GM23338 (cell line): ENCODE measurements at regions not wholly inside any gene's neighbourhood (a gene's known extent, or its start where the extent isn't known, plus 50 kb on each side); places are given as distances from the start of the nearest gene placed in this dataset.
A peak's percentile ranks its signal among the peaks of the same experiment; 100 is the strongest.

Experiments used
- ATAC-seq: fragments of 200-7000 bp; cut with Tn5 transposase; 3 replicates; pipeline ENCODE4 v1.9.1; 2020
- DNase-seq: peaks from one replicate; pipeline ENCODE4 v3.0.0-alpha.2; 2015; ENCODE audit warnings: low spot score
- H2AFZ ChIP-seq: fragments of 200-600 bp; sonication (generic); 2 replicates; pipeline ENCODE4 v1.8.0; 2016; ENCODE audit warnings: antibody characterized with exemption, mild to moderate bottlenecking, moderate library complexity
- H3F3A ChIP-seq: fragments of 200-600 bp; sonication (generic); replicated peaks from 2 replicates; pipeline ENCODE4 v1.8.0; 2017; ENCODE audit warnings: antibody characterized with exemption, mixed run types, low read depth
- H3K27ac ChIP-seq: fragments of 200-600 bp; sonication (generic); 2 replicates; pipeline ENCODE4 v1.6.1; 2016; ENCODE audit warnings: low read depth
- H3K27me3 ChIP-seq: fragments of 200-600 bp; sonication (generic); 2 replicates; pipeline ENCODE4 v1.8.0; 2016; ENCODE audit warnings: mild to moderate bottlenecking, mixed run types, moderate library complexity; ENCODE audit not compliant: insufficient read depth
- H3K36me3 ChIP-seq: fragments of 200-600 bp; sonication (generic); 2 replicates; pipeline ENCODE4 v1.8.0; 2016; ENCODE audit warnings: mild to moderate bottlenecking; ENCODE audit not compliant: insufficient read depth
- H3K4me1 ChIP-seq: fragments of 200-600 bp; sonication (generic); 2 replicates; pipeline ENCODE4 v1.8.0; 2016; ENCODE audit warnings: mild to moderate bottlenecking, moderate library complexity; ENCODE audit not compliant: insufficient read depth
- H3K4me2 ChIP-seq: fragments of 200-600 bp; sonication (generic); 2 replicates; pipeline ENCODE4 v1.7.1; 2017; ENCODE audit warnings: mixed run types
- H3K4me3 ChIP-seq: fragments of 200-600 bp; sonication (generic); 2 replicates; pipeline ENCODE4 v1.6.1; 2016; ENCODE audit warnings: mixed run types
- H3K79me2 ChIP-seq: fragments of 200-600 bp; sonication (generic); replicated peaks from 2 replicates; pipeline ENCODE4 v1.8.0; 2017; ENCODE audit warnings: mild to moderate bottlenecking; ENCODE audit not compliant: insufficient read depth
- H3K9me2 ChIP-seq: fragments of 200-600 bp; sonication (generic); 2 replicates; pipeline ENCODE4 v1.8.0; 2017; ENCODE audit not compliant: insufficient read depth
- H4K20me1 ChIP-seq: fragments of 200-600 bp; sonication (generic); replicated peaks from 2 replicates; pipeline ENCODE4 v1.8.0; 2017; ENCODE audit warnings: mild to moderate bottlenecking; ENCODE audit not compliant: insufficient read depth
- H3K27ac Mint-ChIP-seq: 2 replicates; pipeline ENCODE4 v1.8.0; 2020; ENCODE audit warnings: inconsistent platforms, mild to moderate bottlenecking, moderate library complexity, mixed read lengths
- H3K27me3 Mint-ChIP-seq: 3 replicates; pipeline ENCODE4 v1.8.0; 2022; ENCODE audit warnings: low read depth, mild to moderate bottlenecking, moderate library complexity, mixed read lengths, inconsistent platforms; ENCODE audit not compliant: insufficient read depth, poor library complexity
- H3K36me3 Mint-ChIP-seq: 3 replicates; pipeline ENCODE4 v1.8.0; 2021; ENCODE audit warnings: low read depth, mild to moderate bottlenecking, inconsistent platforms, moderate library complexity, mixed read lengths
- H3K4me1 Mint-ChIP-seq: 3 replicates; pipeline ENCODE4 v1.8.0; 2020; ENCODE audit warnings: mild to moderate bottlenecking, inconsistent platforms, mixed read lengths
- H3K4me3 Mint-ChIP-seq: 3 replicates; pipeline ENCODE4 v1.8.0; 2021; ENCODE audit warnings: moderate library complexity, mild to moderate bottlenecking, inconsistent platforms, mixed read lengths
- H3K9me3 Mint-ChIP-seq: 3 replicates; pipeline ENCODE4 v1.8.0; 2020; ENCODE audit warnings: moderate library complexity, mild to moderate bottlenecking, inconsistent platforms, mixed read lengths
- CTCF ChIP-seq, 2 experiments: fragments of 200-600 bp in 1 of 2; sonication (generic) in 1 of 2; conservative IDR thresholded peaks; 2 replicates each; pipeline versions ENCODE4 v1.5.1 to v1.6.1; 2016 to 2017; ENCODE audit warnings: antibody characterized with exemption in 2 of 2, low read depth in 2 of 2, mild to moderate bottlenecking in 2 of 2, moderate library complexity in 1 of 2
- EZH2 ChIP-seq: fragments of 200-600 bp; sonication (generic); IDR thresholded peaks from one replicate; pipeline ENCODE4 v1.8.0; 2017; ENCODE audit warnings: antibody characterized with exemption, mild to moderate bottlenecking, low read depth; ENCODE audit not compliant: unreplicated experiment
- EZH2phosphoT487 ChIP-seq: fragments of 200-600 bp; sonication (generic); IDR thresholded peaks from one replicate; pipeline ENCODE4 v1.8.1; 2018; ENCODE audit warnings: antibody characterized with exemption; ENCODE audit not compliant: unreplicated experiment
- NANOG ChIP-seq: IDR thresholded peaks from 2 replicates; pipeline ENCODE4 v1.6.1; 2016; ENCODE audit warnings: antibody characterized with exemption, borderline replicate concordance
- POLR2AphosphoS5 ChIP-seq: IDR thresholded peaks from 2 replicates; pipeline ENCODE4 v1.6.1; 2016; ENCODE audit warnings: antibody characterized with exemption, low read depth
- REST ChIP-seq: IDR thresholded peaks from one replicate; pipeline ENCODE4 v1.6.1; 2018; ENCODE audit warnings: antibody characterized with exemption; ENCODE audit not compliant: unreplicated experiment
- STAT1 ChIP-seq: IDR thresholded peaks from one replicate; pipeline ENCODE4 v1.6.1; 2016; ENCODE audit warnings: antibody characterized with exemption; ENCODE audit not compliant: unreplicated experiment
- ZNF462 ChIP-seq: fragments of 250-450 bp; sonication (Bioruptor Pico); IDR thresholded peaks from 2 replicates; pipeline ENCODE4 v1.5.0; 2020; ENCODE audit warnings: mild to moderate bottlenecking, moderate library complexity

GRCh38 chr10:125448596-125448995 lies 234.4 kb downstream of the TEX36 start:
- DNase-seq (peak; percentile 87), ATAC-seq (peak; percentile 96)
- Histone ChIP-seq H4K20me1 (no peaks in the 10 kb centered on the region), H2AFZ (0 out of 2 replicates have a peak overlapping the region, but pooled peaks have one; percentile 28), H3K4me1 (no peaks in the 10 kb centered on the region), H3K4me2 (no peak overlapping the region), H3K79me2 (no peaks in the 10 kb centered on the region), H3K9me2 (peaks cover 7% of the 10 kb centered on the region; the same call in 1 of the 2 replicates), H3K27me3 (no peaks in the 10 kb centered on the region), H3F3A (no peaks in the 10 kb centered on the region), H3K36me3 (no peaks in the 10 kb centered on the region), H3K27ac (no peak overlapping the region), H3K4me3 (no peak overlapping the region)
- Mint-ChIP-seq H3K4me1 (no peaks in the 10 kb centered on the region), H3K4me3 (no peak overlapping the region), H3K27ac (no peak overlapping the region), H3K36me3 (no peaks in the 10 kb centered on the region), H3K27me3 (peaks cover 2% of the 10 kb centered on the region), H3K9me3 (no peaks in the 10 kb centered on the region)
- TF ChIP-seq REST (no peak), STAT1 (no peak), CTCF (conservative IDR thresholded peaks at IDR 0.05; ENCODE audit: low read depth in 2 of 2) (peak; percentile 86 to 96), POLR2AphosphoS5 (no peak), EZH2phosphoT487 (no peak), NANOG (no peak), EZH2 (no peak)

GRCh38 chr10:125444790-125445189 lies 238.2 kb downstream of the TEX36 start:
- no peaks in the 10 kb centered on the region for H3K27me3 ChIP-seq
- Mint-ChIP-seq H3K4me3 (no peak overlapping the region), H3K9me3 (no peaks in the 10 kb centered on the region), H3K4me1 (no peaks in the 10 kb centered on the region), H3K36me3 (no peaks in the 10 kb centered on the region), H3K27me3 (peaks cover 8% of the 10 kb centered on the region), H3K27ac (no peak overlapping the region)
- no peaks in the 10 kb centered on the region for H3F3A ChIP-seq
- ATAC-seq: peak; percentile 54
- peak; percentile 23 for DNase-seq
- H4K20me1 ChIP-seq: no peaks in the 10 kb centered on the region
- H2AFZ ChIP-seq: no peak overlapping the region
- H3K9me2 ChIP-seq: peaks cover 3% of the 10 kb centered on the region; the same call in 1 of the 2 replicates
- no peak overlapping the region for H3K27ac ChIP-seq
- no peaks in the 10 kb centered on the region for H3K36me3 ChIP-seq
- H3K79me2 ChIP-seq: no peaks in the 10 kb centered on the region
- H3K4me3 ChIP-seq: no peak overlapping the region
- H3K4me1 ChIP-seq: no peaks in the 10 kb centered on the region
- no peak overlapping the region for H3K4me2 ChIP-seq
- TF ChIP-seq ZNF462 (CRISPR knock-in tag): no peak
- TF ChIP-seq NANOG: no peak
- TF ChIP-seq EZH2phosphoT487: no peak
